HG03460 (cell line): ENCODE measurements at regions not wholly inside any gene's neighbourhood (a gene's known extent, or its start where the extent isn't known, plus 50 kb on each side); places are given as distances from the start of the nearest gene placed in this dataset.

ENCODE experiments used
- ATAC-seq: cut with Tn5 transposase; IDR thresholded peaks from one replicate; pipeline ENCODE4 v1.9.1; 2021; ENCODE audit not compliant: unreplicated experiment

DNA sequence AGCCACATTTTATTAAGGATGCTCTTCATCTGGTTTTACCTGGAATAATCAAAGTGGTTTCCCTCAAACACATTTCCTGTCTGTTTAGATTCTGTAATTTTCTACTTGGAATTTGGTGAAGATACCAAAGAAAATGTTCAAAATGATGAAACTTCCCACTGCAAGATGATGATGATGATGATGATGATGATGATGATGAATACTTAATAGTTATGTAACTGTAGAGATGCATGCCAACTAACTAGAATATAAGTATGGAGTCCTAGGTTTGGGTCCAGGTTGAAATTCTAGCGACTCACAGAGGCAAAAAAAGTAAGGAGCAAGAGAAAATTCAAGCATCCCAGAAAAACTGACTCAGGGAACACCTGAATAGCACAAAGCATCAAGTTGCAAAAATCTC lies 104.0 kb upstream of the KIAA1217 start:
- ATAC-seq = no peak

GRCh38 chr10:24113901-24114300 lies 95.0 kb upstream of the KIAA1217 start:
- ATAC-seq = no peak

DNA sequence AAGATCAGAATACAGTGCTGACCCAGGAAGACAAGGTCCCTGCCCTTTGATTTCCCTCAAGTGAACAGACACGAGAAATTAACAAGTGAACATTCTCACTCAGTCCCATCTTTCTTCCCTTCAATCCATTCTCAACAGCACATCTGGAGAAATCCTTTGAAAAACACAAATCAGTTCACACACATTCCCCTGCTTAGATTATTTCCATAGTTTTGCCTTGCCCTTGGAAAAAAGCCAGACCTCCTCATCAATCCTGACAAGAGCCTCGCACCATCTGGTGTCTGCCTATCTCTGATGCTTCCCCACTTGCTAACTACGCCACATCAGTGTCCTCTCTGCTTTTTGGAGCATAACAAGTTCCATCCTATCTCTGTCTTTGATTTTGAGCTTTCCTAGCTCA lies 94.4 kb upstream of the KIAA1217 start:
- no peak for ATAC-seq

DNA sequence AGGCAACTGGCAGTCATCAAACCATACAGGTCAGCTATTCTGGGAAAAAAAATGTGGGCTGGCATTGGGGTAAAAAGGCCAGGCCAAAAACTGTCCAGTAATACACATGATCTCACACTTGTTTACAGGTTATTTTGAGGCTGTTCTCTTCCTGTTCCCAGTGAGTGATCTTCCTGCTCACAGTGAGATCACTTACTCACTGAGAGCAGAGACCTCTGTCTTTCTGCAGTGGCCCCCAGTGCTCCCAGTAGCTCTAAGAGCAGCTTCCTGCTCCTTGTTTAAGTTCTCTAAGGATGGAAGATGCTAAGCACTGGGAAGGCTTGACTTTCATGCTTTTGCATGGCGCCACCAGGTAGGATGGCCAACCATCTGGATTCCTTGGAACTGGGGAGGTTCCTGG lies 93.5 kb upstream of the KIAA1217 start:
- ATAC-seq = no peak

DNA sequence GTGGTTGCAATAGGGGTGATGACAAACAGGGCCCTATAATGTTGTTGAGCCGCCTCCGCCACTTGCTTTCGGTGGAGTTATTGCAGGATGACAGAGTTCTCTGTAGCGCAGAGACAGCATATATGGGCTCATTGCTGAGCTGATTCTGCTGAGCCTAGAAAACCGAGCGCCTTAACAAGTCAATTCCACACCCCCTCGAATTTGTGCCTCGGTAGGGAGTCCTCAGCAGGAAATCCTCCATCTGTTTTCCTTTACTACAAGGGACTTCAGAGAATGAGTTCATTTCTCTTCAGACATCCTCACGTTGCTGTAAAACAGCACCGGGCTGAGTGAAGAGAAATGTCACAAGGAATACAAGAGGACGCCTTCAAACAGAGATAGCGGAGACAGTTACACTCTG lies 90.7 kb upstream of the KIAA1217 start:
- ATAC-seq = no peak

- ATAC-seq = no peak
Measured at GRCh38 chr10:24119896-24120295, 89.0 kb upstream of the KIAA1217 start.

DNA sequence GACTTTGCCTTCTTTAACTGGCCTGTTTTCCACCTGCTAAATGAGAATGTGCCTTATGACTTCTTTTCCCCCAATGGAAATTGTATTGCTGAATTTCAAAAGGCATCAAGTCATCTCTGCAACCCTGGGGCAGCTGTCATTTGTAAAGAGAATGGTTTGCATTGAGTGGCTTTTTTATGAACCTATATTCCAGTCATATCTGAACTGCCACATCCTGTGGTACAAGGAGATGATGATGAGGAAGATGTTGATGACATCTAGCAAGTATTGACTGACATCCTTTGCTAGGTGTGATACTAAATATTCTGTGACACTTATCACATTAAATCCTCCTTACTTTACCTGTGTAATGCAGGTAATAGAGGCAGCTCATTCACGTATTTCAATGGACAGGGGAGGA lies 88.3 kb upstream of the KIAA1217 start:
- ATAC-seq = no peak

GRCh38 chr10:24127516-24127915 lies 81.4 kb upstream of the KIAA1217 start:
- no peak for ATAC-seq

- ATAC-seq = no peak
Measured at GRCh38 chr10:24128066-24128730, 80.7 kb upstream of the KIAA1217 start.

GRCh38 chr10:24132741-24133140 lies 76.2 kb upstream of the KIAA1217 start:
- ATAC-seq = no peak

DNA sequence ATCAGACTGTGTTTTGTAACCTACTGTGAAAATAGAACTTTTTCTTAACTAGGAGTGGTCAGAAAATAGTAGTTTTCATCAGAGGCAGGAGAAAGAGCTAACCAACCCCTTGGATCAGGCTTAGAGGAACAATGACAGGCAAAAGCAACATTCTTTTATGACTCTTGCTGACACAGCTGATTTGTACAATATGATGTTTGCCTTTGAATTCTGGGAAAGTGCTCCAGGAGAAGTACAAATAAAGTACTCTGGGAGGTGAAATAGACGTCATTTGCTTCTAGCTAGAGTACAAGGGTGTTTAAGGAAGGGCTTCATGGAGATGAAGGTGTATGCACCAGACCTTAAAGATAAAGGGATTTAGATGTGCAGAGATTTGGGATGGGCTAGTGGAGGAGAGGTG lies 75.1 kb upstream of the KIAA1217 start:
- no peak for ATAC-seq

- ATAC-seq = no peak
Measured at GRCh38 chr10:24136070-24136469, 72.9 kb upstream of the KIAA1217 start.

DNA sequence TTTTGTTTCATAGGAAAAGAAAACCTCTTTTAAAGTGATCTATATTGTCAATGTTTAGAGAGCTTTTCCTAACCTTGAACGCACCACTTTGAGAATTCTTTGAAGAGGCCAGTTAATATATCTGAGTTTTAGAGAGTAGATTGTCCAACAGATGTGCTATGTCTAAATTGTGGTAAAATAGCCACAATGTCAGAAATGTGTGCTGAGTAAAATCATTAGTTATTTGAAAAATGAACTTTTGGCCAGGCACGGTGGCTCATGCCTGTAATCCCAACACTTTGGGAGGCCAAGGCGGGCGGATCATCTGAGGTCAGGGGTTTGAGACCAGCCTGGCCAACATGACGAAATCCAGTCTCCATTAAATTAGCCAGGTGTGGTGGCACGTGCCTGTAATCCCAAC lies 61.6 kb upstream of the KIAA1217 start:
- ATAC-seq = no peak

DNA sequence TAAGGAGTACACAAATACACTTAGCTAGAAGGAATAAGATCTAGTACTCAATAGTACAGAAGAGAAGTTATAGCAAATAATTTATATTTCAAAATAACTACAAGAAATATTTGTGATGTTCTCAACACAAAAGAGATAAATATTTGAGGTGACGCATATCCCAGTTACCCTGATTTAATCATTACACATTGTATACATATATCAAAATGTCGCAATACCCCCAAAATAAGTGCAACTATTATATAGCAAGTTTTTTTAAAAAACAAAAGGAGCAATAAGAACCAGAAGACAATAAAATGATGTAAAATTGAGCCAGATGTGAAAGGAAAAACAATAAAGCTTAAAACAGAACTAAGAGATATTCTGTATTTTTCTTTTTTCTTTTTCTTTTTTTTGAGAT lies 59.3 kb upstream of the KIAA1217 start:
- no peak for ATAC-seq

- ATAC-seq = no peak
Measured at GRCh38 chr10:24150853-24151252, 58.1 kb upstream of the KIAA1217 start.

DNA sequence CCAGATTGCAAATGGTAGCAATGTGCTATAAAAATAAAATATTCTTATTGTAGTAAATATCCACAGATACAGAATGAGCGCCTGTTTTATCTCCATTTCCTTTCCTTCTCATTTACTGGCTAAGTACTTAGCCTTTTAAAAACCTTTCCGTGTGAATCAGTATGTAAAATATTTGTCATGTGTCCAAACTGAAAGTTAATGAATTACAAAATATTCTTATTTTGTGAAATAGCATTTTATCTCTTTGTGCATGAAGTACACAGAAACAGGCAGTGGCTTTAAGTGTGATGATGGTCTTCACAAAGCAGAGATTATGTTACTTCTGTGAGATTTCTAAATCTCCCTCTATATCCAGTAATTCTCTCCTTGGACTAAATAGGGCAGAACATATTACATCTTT lies 56.7 kb upstream of the KIAA1217 start:
- ATAC-seq = no peak

GRCh38 chr10:24153031-24153430 lies 55.9 kb upstream of the KIAA1217 start:
- ATAC-seq = no peak

DNA sequence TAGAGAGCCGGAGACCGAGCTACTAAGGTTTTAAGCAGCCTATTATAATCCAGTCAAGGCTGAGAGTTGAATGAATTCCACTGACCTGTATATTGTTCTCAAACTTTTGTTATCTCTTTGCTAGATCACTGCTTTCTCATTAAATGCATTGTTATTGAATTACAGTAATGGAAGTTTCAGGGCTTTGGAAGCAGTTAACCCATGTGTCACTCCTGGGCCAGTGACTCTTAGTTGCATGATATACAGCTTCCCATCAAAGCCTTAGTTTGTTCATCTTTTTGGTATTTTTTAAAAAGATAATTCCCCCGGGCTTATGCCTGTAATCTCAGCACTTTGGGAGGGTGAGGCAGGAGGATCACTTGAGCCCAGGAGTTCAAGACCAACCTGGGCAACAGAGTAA lies 55.4 kb upstream of the KIAA1217 start:
- no peak for ATAC-seq

DNA sequence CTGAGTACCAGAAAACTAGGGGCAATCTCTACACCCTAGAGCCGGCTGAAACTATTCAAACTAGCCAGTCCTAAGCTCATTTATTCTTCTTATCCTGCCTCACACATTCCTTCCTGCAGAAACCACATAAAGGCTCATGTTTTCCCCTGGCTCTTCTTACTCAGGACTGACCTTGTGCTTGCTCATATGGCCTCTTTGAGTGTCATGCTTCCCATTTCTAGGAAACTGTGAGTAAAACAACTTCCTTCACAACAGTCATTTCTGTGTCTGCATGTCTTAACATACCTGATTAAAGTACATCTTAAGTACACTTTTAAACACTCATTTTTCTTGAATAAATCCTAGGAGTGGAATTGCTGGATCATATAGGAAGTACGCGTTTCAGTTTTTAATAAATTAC lies 52.3 kb upstream of the KIAA1217 start:
- ATAC-seq = no peak

- ATAC-seq = no peak
Measured at GRCh38 chr10:24157567-24157966, 51.4 kb upstream of the KIAA1217 start.
